ENCODE measurements at regions not wholly inside any gene's neighbourhood (a gene's known extent, or its start where the extent isn't known, plus 50 kb on each side); places are given as distances from the start of the nearest gene placed in this dataset.
A peak's percentile ranks its signal among the peaks of the same experiment; 100 is the strongest.

DNA sequence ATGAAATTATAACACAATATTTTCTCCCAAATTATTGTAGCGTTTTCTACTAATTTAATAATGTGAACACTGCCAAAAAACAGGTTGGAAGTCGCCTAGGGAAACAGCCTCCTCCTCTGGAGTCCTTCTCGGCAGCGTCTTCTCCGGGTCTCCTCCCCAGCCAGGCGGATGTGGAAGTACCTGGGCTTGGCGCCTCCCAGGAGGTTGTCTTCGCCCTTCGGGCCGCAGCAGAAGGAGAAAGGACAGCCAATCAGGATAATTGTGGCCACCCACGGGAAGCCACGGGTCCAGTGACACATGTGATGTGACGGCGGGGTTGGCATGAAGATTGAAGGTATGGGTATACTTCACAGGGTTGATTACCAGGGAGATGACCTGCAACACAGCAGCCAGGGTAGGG is 491.2 kb downstream of the PYDC2 start:
- no peaks in the 10 kb centered on the region for H3K36me3 Mint-ChIP-seq
- H3K4me1 Mint-ChIP-seq, result no peaks in the 10 kb centered on the region
- DNase-seq (no peak), ATAC-seq (ENCODE audit: low read depth in 2 of 2) (no peak)
- peaks cover 0 to 2% (median 0%) of the 10 kb centered on the region in 7 donors for H3K9me3 Mint-ChIP-seq
- H3K4me3 Mint-ChIP-seq, result no peak overlapping the region
- no peaks in the 10 kb centered on the region for H3K27me3 Mint-ChIP-seq
- H3K27ac Mint-ChIP-seq, result peak overlapping the region in 1 of 6 donors; percentile 65

GRCh38 chr3:191952609-191953008 is 491.6 kb downstream of the PYDC2 start:
- peak overlapping the region in 2 of 6 donors; percentile 35 to 65 for H3K27ac Mint-ChIP-seq
- ATAC-seq (ENCODE audit: low read depth in 2 of 2), result no peak

DNA sequence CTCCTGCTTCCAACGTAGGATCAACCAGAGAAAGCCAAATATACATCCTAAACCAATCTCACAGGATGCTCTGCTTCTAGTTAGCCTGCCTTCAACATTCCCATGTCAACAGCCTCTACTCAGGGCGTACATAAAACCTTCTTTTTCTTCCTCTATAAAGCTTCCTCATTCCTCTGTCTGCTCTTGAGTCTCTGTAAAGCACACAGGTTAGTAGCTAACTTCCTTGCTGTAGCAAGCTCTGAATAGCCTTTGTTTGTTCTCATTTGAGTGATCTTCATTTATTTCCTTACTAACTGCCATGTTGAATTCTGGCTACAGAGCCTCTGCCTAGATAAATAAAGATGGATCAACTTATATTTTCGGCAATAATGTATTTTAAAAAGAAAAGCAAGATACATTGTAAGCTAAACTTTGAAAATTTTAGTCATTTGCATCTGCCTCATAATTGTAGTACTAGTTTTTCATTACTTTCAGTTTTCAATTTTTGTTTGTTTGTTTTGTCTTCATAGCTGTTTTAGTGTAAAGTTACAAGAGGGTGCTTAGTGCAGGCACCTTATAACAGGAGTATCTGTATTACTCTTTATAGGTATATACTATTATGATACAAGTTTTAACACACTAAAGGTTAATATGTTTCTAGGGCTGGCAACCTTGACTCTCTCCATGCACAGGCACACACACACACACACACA is 498.2 kb downstream of the PYDC2 start:
- Mint-ChIP-seq H3K4me1 (no peaks in the 10 kb centered on the region), H3K27ac (no peak overlapping the region), H3K4me3 (no peak overlapping the region), H3K36me3 (no peaks in the 10 kb centered on the region), H3K27me3 (no peaks in the 10 kb centered on the region), H3K9me3 (peaks cover 0 to 4% (median 0%) of the 10 kb centered on the region in 7 donors)
- no peak for DNase-seq
- ATAC-seq (ENCODE audit: low read depth in 2 of 2), result no peak

More at GRCh38 chr3:191952609-191953008, 491.6 kb downstream of the PYDC2 start:
- Mint-ChIP-seq H3K9me3 (peaks cover 0 to 2% (median 0%) of the 10 kb centered on the region in 7 donors), H3K36me3 (no peaks in the 10 kb centered on the region), H3K4me1 (no peaks in the 10 kb centered on the region), H3K4me3 (no peak overlapping the region), H3K27me3 (no peaks in the 10 kb centered on the region)
- no peak for DNase-seq

DNA sequence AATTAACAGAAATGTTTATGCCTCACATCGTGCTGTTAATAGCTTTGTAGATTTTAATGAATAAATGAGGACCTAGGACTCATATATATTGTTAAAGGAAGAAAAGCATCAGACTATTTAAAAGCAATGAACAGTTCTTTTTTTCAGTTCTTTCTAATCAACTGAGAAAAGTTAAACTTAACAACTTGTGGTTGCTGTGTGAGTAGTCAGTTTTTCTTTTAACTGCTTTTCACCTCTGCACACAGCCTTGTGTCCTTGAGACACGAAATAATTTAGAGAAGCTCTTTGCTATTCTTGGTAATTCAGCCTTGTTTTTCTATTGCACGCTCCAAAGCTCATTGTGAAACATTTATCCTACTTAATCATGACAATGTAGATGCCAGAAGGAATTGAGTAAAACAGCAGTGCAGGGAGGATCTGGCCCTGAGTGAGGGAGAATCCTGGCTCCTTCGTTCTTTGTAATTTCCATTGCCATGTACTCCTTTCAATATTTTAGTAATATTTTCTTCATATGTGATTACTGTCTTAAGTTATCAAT is 499.0 kb downstream of the PYDC2 start:
- no peaks in the 10 kb centered on the region for H3K27me3 Mint-ChIP-seq
- DNase-seq, result no peak

GRCh38 chr3:191961022-191961421 is 500.1 kb downstream of the PYDC2 start:
- Mint-ChIP-seq H3K27me3 (no peaks in the 10 kb centered on the region), H3K4me3 (no peak overlapping the region), H3K4me1 (no peaks in the 10 kb centered on the region), H3K27ac (no peak overlapping the region), H3K9me3 (peaks cover 0 to 4% (median 0%) of the 10 kb centered on the region in 7 donors), H3K36me3 (no peaks in the 10 kb centered on the region)
- no peak for DNase-seq
- no peak for ATAC-seq (ENCODE audit: low read depth in 2 of 2)

More for the DNA sequence above, 499.0 kb downstream of the PYDC2 start:
- no peaks in the 10 kb centered on the region for H3K36me3 Mint-ChIP-seq
- no peak overlapping the region for H3K27ac Mint-ChIP-seq
- no peak for ATAC-seq (ENCODE audit: low read depth in 2 of 2)
- peaks cover 0 to 4% (median 0%) of the 10 kb centered on the region in 7 donors for H3K9me3 Mint-ChIP-seq
- no peak overlapping the region for H3K4me3 Mint-ChIP-seq
- H3K4me1 Mint-ChIP-seq, result no peaks in the 10 kb centered on the region

- Mint-ChIP-seq H3K4me1 (no peaks in the 10 kb centered on the region), H3K27me3 (no peaks in the 10 kb centered on the region), H3K36me3 (no peaks in the 10 kb centered on the region), H3K4me3 (no peak overlapping the region), H3K27ac (no peak overlapping the region), H3K9me3 (peaks cover 0 to 4% (median 0%) of the 10 kb centered on the region in 7 donors)
- ATAC-seq (ENCODE audit: low read depth in 2 of 2), result no peak
- DNase-seq, result no peak
Measured at GRCh38 chr3:191961529-191961928, 500.6 kb downstream of the PYDC2 start.

- Mint-ChIP-seq H3K27me3 (no peaks in the 10 kb centered on the region), H3K36me3 (no peaks in the 10 kb centered on the region), H3K4me3 (no peak overlapping the region), H3K9me3 (peaks cover 0 to 4% (median 0%) of the 10 kb centered on the region in 7 donors), H3K4me1 (no peaks in the 10 kb centered on the region), H3K27ac (no peak overlapping the region)
- no peak for DNase-seq
- ATAC-seq (ENCODE audit: low read depth in 2 of 2), result no peak
Measured at GRCh38 chr3:191962324-191962723, 501.4 kb downstream of the PYDC2 start.

DNA sequence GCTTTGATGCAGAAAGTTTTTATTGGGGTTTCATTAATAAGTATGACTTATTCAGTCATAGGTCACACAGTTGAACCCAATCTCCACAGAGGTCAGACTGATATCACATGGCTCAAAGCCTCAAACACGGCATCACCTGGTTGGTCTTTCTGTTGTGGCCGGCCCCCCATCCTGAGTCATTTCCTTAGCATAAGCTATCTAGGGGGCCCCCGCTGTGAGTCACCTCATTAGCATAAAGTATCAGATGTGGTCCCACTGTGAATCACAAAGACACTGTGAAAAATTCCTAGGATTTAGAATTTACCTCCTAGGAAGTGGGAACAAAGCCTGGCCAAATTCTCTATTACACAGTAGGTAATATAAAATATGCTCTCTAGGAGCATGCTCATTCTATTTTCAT is 502.2 kb downstream of the PYDC2 start:
- H3K27ac Mint-ChIP-seq, result no peak overlapping the region
- no peaks in the 10 kb centered on the region for H3K4me1 Mint-ChIP-seq
- ATAC-seq (ENCODE audit: low read depth in 2 of 2) (no peak), DNase-seq (no peak)
- no peak overlapping the region for H3K4me3 Mint-ChIP-seq
- no peaks in the 10 kb centered on the region for H3K27me3 Mint-ChIP-seq
- no peaks in the 10 kb centered on the region for H3K36me3 Mint-ChIP-seq
- H3K9me3 Mint-ChIP-seq, result peaks cover 0 to 4% (median 0%) of the 10 kb centered on the region in 7 donors

DNA sequence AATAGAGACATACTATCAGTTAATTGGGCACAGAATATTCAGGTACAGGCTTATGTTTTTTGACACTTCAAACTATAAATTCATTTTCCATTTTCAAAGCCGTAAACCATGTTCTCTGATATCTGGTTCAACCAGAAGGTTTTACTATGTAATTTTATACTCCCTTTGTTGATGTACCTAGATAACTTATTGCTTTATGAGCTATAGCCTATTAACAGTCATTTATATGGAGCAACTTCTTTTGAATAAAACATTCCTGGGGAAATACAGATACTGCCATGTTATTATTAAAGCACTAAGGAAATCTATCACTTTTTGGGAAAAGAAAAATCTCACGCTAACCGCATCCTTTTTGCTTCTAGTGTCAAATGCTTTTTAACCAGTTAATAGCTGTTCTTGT is 505.6 kb downstream of the PYDC2 start:
- no peak for ATAC-seq (ENCODE audit: low read depth in 2 of 2)
- H3K9me3 Mint-ChIP-seq, result peaks cover 0 to 3% (median 0%) of the 10 kb centered on the region in 7 donors
- H3K4me1 Mint-ChIP-seq, result no peaks in the 10 kb centered on the region
- no peaks in the 10 kb centered on the region for H3K36me3 Mint-ChIP-seq
- DNase-seq, result no peak
- H3K27me3 Mint-ChIP-seq, result no peaks in the 10 kb centered on the region
- H3K27ac Mint-ChIP-seq, result no peak overlapping the region
- H3K4me3 Mint-ChIP-seq, result no peak overlapping the region

DNA sequence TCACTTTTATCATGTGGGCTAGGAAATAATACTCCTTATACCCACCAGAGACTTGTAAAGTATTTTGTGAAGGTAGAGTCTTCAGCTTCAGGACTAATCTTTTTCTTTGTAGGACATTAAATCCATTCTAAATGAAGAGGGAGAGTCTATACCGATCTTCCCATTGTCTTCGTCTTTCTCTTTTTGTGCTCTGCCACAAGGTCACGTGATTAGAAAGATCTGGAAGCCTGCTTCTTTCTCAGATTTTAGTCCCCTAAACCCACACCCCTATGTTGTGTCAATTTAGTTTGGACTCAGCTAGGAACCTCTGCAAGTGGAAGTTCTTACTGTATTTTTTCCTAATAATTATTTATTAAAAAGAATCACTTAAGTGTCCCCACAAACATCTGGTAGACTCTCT is 507.3 kb downstream of the PYDC2 start:
- Mint-ChIP-seq H3K4me3 (no peak overlapping the region), H3K27ac (no peak overlapping the region), H3K36me3 (no peaks in the 10 kb centered on the region), H3K27me3 (no peaks in the 10 kb centered on the region), H3K9me3 (peaks cover 0 to 3% (median 0%) of the 10 kb centered on the region in 7 donors), H3K4me1 (no peaks in the 10 kb centered on the region)
- DNase-seq (no peak), ATAC-seq (ENCODE audit: low read depth in 2 of 2) (no peak)

GRCh38 chr3:191972714-191973398 is 511.9 kb downstream of the PYDC2 start:
- Mint-ChIP-seq H3K27me3 (no peaks in the 10 kb centered on the region), H3K4me3 (no peak overlapping the region), H3K27ac (no peak overlapping the region), H3K36me3 (no peaks in the 10 kb centered on the region), H3K9me3 (peaks cover 0 to 6% (median 3%) of the 10 kb centered on the region in 7 donors), H3K4me1 (no peaks in the 10 kb centered on the region)
- no peak for DNase-seq
- no peak for ATAC-seq (ENCODE audit: low read depth in 2 of 2)

GRCh38 chr3:191973820-191974219 is 512.9 kb downstream of the PYDC2 start:
- ATAC-seq (ENCODE audit: low read depth in 2 of 2), result no peak
- Mint-ChIP-seq H3K36me3 (no peaks in the 10 kb centered on the region), H3K9me3 (peaks cover 0 to 12% (median 5%) of the 10 kb centered on the region in 7 donors), H3K27me3 (no peaks in the 10 kb centered on the region), H3K27ac (no peak overlapping the region), H3K4me3 (no peak overlapping the region), H3K4me1 (no peaks in the 10 kb centered on the region)
- DNase-seq, result no peak

GRCh38 chr3:191975936-191976335 is 515.0 kb downstream of the PYDC2 start:
- no peaks in the 10 kb centered on the region for H3K27me3 Mint-ChIP-seq
- DNase-seq (no peak), ATAC-seq (ENCODE audit: low read depth in 2 of 2) (no peak)
- H3K4me1 Mint-ChIP-seq, result no peaks in the 10 kb centered on the region
- no peak overlapping the region for H3K27ac Mint-ChIP-seq
- H3K4me3 Mint-ChIP-seq, result no peak overlapping the region
- H3K9me3 Mint-ChIP-seq, result peaks cover 0 to 24% (median 9%) of the 10 kb centered on the region in 7 donors
- no peaks in the 10 kb centered on the region for H3K36me3 Mint-ChIP-seq

- no peaks in the 10 kb centered on the region for H3K36me3 Mint-ChIP-seq
- ATAC-seq (ENCODE audit: low read depth in 2 of 2) (no peak), DNase-seq (no peak)
- no peak overlapping the region for H3K27ac Mint-ChIP-seq
- no peaks in the 10 kb centered on the region for H3K4me1 Mint-ChIP-seq
- H3K27me3 Mint-ChIP-seq, result no peaks in the 10 kb centered on the region
- H3K9me3 Mint-ChIP-seq, result peaks cover 0 to 24% (median 9%) of the 10 kb centered on the region in 7 donors
- no peak overlapping the region for H3K4me3 Mint-ChIP-seq
Measured at GRCh38 chr3:191980443-191980842, 519.5 kb downstream of the PYDC2 start.
